H1 (cell line): ENCODE measurements at regions not wholly inside any gene's neighbourhood (a gene's known extent, or its start where the extent isn't known, plus 50 kb on each side); places are given as distances from the start of the nearest gene placed in this dataset.
A peak's percentile ranks its signal among the peaks of the same experiment; 100 is the strongest.

Source experiments
- CTCF ChIA-PET: fragments of 300-600 bp; sonication (Branson Sonifier 250); formaldehyde crosslinking; loops from one replicate; lab custom pipeline; 2021; ENCODE audit not compliant: partially characterized antibody; lab: Charles Lee
- POLR2A ChIA-PET: fragments of 300-600 bp; sonication (Branson Sonifier 250); formaldehyde crosslinking; loops from one replicate; lab custom pipeline; 2021; ENCODE audit warnings: inconsistent platforms; ENCODE audit not compliant: partially characterized antibody; lab: Charles Lee
- DNase-seq, 2 experiments: peaks; one replicate each; pipeline versions ENCODE4 v3.0.0 to v3.0.0-alpha.2; 2010 to 2022; ENCODE audit warnings: low spot score in 2 of 2, low read depth in 1 of 2, mixed read lengths in 1 of 2
- FAIRE-seq: peaks from 2 replicates; lab custom pipeline; 2011; peaks lifted over from hg19 to GRCh38; lab: Jason Lieb, UNC
- H2AFZ ChIP-seq: 2 replicates; pipeline ENCODE4 v1.8.1; 2012; ENCODE audit warnings: low read length, inconsistent platforms
- H2AK5ac ChIP-seq: 2 replicates; pipeline ENCODE4 v1.6.1; 2013; ENCODE audit warnings: low read depth, low read length
- H2BK120ac ChIP-seq: replicated peaks from 2 replicates; pipeline ENCODE3; 2013; ENCODE audit warnings: low read depth, low read length, inconsistent platforms
- H2BK12ac ChIP-seq: 2 replicates; pipeline ENCODE4 v1.6.1; 2013; ENCODE audit warnings: low read depth, low read length
- H2BK15ac ChIP-seq: 2 replicates; pipeline ENCODE4 v1.6.1; 2013; ENCODE audit warnings: low read length
- H2BK20ac ChIP-seq: 2 replicates; pipeline ENCODE4 v1.6.1; 2013; ENCODE audit warnings: low read length
- H2BK5ac ChIP-seq: 2 replicates; pipeline ENCODE4 v1.6.1; 2013; ENCODE audit warnings: low read depth, low read length
- H3K14ac ChIP-seq: 2 replicates; pipeline ENCODE4 v1.6.1; 2013; ENCODE audit warnings: inconsistent platforms; ENCODE audit not compliant: insufficient read length
- H3K18ac ChIP-seq: 2 replicates; pipeline ENCODE4 v1.6.1; 2013; ENCODE audit warnings: low read length; ENCODE audit errors: extremely low read depth
- H3K23ac ChIP-seq: 2 replicates; pipeline ENCODE4 v1.6.1; 2013; ENCODE audit warnings: inconsistent platforms; ENCODE audit not compliant: insufficient read length
- H3K23me2 ChIP-seq: 2 replicates; pipeline ENCODE4 v1.6.1; 2013; ENCODE audit warnings: low read depth, low read length
- H3K27ac ChIP-seq: 2 replicates; pipeline ENCODE4 v1.6.1; 2011; ENCODE audit warnings: low read depth, low read length, inconsistent platforms
- H3K27me3 ChIP-seq, 4 experiments: replicated peaks in 1 of 4; 1 replicate in 1 of 4; 2 replicates in 3 of 4; pipeline versions ENCODE4 v1.6.1 to v1.8.1; 2011 to 2013; ENCODE audit warnings: low read length in 3 of 4, mild to moderate bottlenecking in 3 of 4, inconsistent platforms in 2 of 4, mixed read lengths in 2 of 4, moderate library complexity in 1 of 4; ENCODE audit not compliant: control insufficient read depth in 3 of 4, insufficient read depth in 3 of 4; ENCODE audit errors: extremely low read depth in 1 of 4
- H3K36me3 ChIP-seq, 4 experiments: 2 replicates each; pipeline versions ENCODE4 v1.6.1 to v1.8.1; 2011 to 2013; ENCODE audit warnings: mild to moderate bottlenecking in 4 of 4, low read length in 3 of 4, moderate library complexity in 2 of 4, control low read depth in 1 of 4, inconsistent platforms in 1 of 4; ENCODE audit not compliant: insufficient read depth in 4 of 4, control insufficient read depth in 2 of 4
- H3K4ac ChIP-seq: replicated peaks from 2 replicates; pipeline ENCODE3; 2013; ENCODE audit warnings: low read length, low read depth, mixed read lengths, inconsistent platforms; ENCODE audit not compliant: insufficient read length
- H3K4me1 ChIP-seq, 4 experiments: replicated peaks in 1 of 4; 1 replicate in 1 of 4; 2 replicates in 3 of 4; pipeline versions ENCODE4 v1.6.1 to v1.8.1; 2011 to 2013; ENCODE audit warnings: low read length in 3 of 4, inconsistent platforms in 2 of 4, mixed read lengths in 1 of 4; ENCODE audit not compliant: insufficient read depth in 4 of 4, control insufficient read depth in 3 of 4
- H3K4me2 ChIP-seq, 2 experiments: 2 replicates each; pipeline versions ENCODE4 v1.6.1 to v1.8.1; 2011 to 2013; ENCODE audit warnings: low read depth in 2 of 2, low read length in 2 of 2, control low read depth in 1 of 2, inconsistent platforms in 1 of 2, mild to moderate bottlenecking in 1 of 2; ENCODE audit not compliant: insufficient read depth in 1 of 2
- H3K4me3 ChIP-seq, 4 experiments: fragments of 200-600, 300-600 bp in 1 of 4; sonication (generic), shearing (Covaris generic), sonication (Bioruptor Twin) in 1 of 4; 2 replicates each; pipeline versions ENCODE4 v1.5.1 to v1.8.1; 2011 to 2016; ENCODE audit warnings: low read length in 4 of 4, low read depth in 3 of 4, control low read depth in 2 of 4, inconsistent platforms in 2 of 4, mild to moderate bottlenecking in 2 of 4, mixed read lengths in 1 of 4, moderate library complexity in 1 of 4; ENCODE audit not compliant: insufficient read depth in 2 of 4; ENCODE audit errors: extremely low read depth in 1 of 4
- H3K56ac ChIP-seq: replicated peaks from 2 replicates; pipeline ENCODE3; 2013; ENCODE audit warnings: low read depth, mild to moderate bottlenecking, mixed read lengths, low read length, inconsistent platforms; ENCODE audit not compliant: insufficient read length
- H3K79me1 ChIP-seq: 2 replicates; pipeline ENCODE4 v1.6.1; 2013; ENCODE audit warnings: low read depth, low read length, control low read depth
- H3K79me2 ChIP-seq, 2 experiments: 2 replicates each; pipeline versions ENCODE4 v1.6.1 to v1.8.1; 2012 to 2013; ENCODE audit warnings: low read length in 2 of 2, mild to moderate bottlenecking in 2 of 2, inconsistent platforms in 1 of 2; ENCODE audit not compliant: insufficient read depth in 2 of 2, control insufficient read depth in 1 of 2
- H3K9ac ChIP-seq, 4 experiments: replicated peaks in 1 of 4; 1 replicate in 1 of 4; 2 replicates in 3 of 4; pipeline versions ENCODE4 v1.6.1 to v1.8.1; 2011 to 2013; ENCODE audit warnings: low read depth in 3 of 4, low read length in 3 of 4, control low read depth in 2 of 4, mild to moderate bottlenecking in 2 of 4, moderate library complexity in 2 of 4, inconsistent platforms in 1 of 4; ENCODE audit errors: extremely low read depth in 1 of 4
- H3K9me3 ChIP-seq, 2 experiments: 2 replicates each; pipeline versions ENCODE4 v1.6.1 to v1.8.1; 2012 to 2013; ENCODE audit warnings: mild to moderate bottlenecking in 2 of 2, moderate library complexity in 2 of 2, control low read depth in 1 of 2, inconsistent platforms in 1 of 2, low read depth in 1 of 2, low read length in 1 of 2, mixed read lengths in 1 of 2; ENCODE audit not compliant: insufficient read depth in 2 of 2
- H4K20me1 ChIP-seq, 2 experiments: replicated peaks in 1 of 2; 2 replicates each; pipeline versions ENCODE3 to v1.8.1; 2011 to 2013; ENCODE audit warnings: inconsistent platforms in 2 of 2, low read length in 2 of 2, mild to moderate bottlenecking in 1 of 2; ENCODE audit not compliant: insufficient read depth in 2 of 2, control insufficient read depth in 1 of 2
- H4K5ac ChIP-seq: 2 replicates; pipeline ENCODE4 v1.6.1; 2013; ENCODE audit warnings: low read length, low read depth, mixed read lengths, inconsistent platforms; ENCODE audit not compliant: insufficient read length
- H4K8ac ChIP-seq: 2 replicates; pipeline ENCODE4 v1.8.0; 2013; ENCODE audit warnings: mild to moderate bottlenecking, moderate library complexity, low read length, inconsistent platforms; ENCODE audit not compliant: insufficient read depth; ENCODE audit errors: extremely low read depth
- H4K91ac ChIP-seq: replicated peaks from 2 replicates; pipeline ENCODE3; 2013; ENCODE audit warnings: low read length, mixed read lengths, inconsistent platforms; ENCODE audit not compliant: insufficient read length
- CBX5 ChIP-seq: fragments of 300-800, 300-1000 bp; sonication (generic); IDR thresholded peaks from 2 replicates; pipeline ENCODE4 v1.7.1; 2016; ENCODE audit warnings: antibody characterized with exemption, low read length, low read depth
- CBX8 ChIP-seq: fragments of 300-800, 300-1000 bp; sonication (generic); IDR thresholded peaks from 2 replicates; pipeline ENCODE4 v1.7.1; 2016; ENCODE audit warnings: low read depth, low read length, borderline replicate concordance
- MAFK ChIP-seq: IDR thresholded peaks from 2 replicates; pipeline ENCODE4 v1.6.1; 2012; ENCODE audit warnings: low read depth, mild to moderate bottlenecking, improper control_type of control experiment, low read length
- NRF1 ChIP-seq: IDR thresholded peaks from 2 replicates; pipeline ENCODE4 v1.6.1; 2011; ENCODE audit warnings: mild to moderate bottlenecking, low read depth, low read length, improper control_type of control experiment
- POU5F1 ChIP-seq: IDR thresholded peaks from 2 replicates; pipeline ENCODE4 v1.6.1; 2011; ENCODE audit warnings: low read depth, mild to moderate bottlenecking, low read length, moderate library complexity
- RFX5 ChIP-seq: IDR thresholded peaks from 2 replicates; pipeline ENCODE4 v1.6.1; 2011; ENCODE audit warnings: low read depth, low read length, improper control_type of control experiment, borderline replicate concordance
- YY1 ChIP-seq: IDR thresholded peaks from 2 replicates; pipeline ENCODE4 v1.6.1; 2011; ENCODE audit warnings: low read depth, mild to moderate bottlenecking, low read length
- WGBS, 2 experiments: shearing (Covaris generic) in 1 of 2; methylation state at CpG; one replicate each; pipeline versions ENCODE4 v1.1.6 to v1.1.7; 2013 to 2015; ENCODE audit warnings: low lambda C conversion rate in 2 of 2, mixed read lengths in 2 of 2, inconsistent platforms in 1 of 2, low coverage in 1 of 2, missing lambda C conversion rate in 1 of 2; ENCODE audit not compliant: insufficient replicate concordance in 2 of 2, insufficient coverage in 1 of 2, insufficient read length in 1 of 2; ENCODE audit errors: extremely low coverage in 1 of 2, missing lambda C conversion rate in 1 of 2; 5-methylcytosine and 5-hydroxymethylcytosine counted together

DNA sequence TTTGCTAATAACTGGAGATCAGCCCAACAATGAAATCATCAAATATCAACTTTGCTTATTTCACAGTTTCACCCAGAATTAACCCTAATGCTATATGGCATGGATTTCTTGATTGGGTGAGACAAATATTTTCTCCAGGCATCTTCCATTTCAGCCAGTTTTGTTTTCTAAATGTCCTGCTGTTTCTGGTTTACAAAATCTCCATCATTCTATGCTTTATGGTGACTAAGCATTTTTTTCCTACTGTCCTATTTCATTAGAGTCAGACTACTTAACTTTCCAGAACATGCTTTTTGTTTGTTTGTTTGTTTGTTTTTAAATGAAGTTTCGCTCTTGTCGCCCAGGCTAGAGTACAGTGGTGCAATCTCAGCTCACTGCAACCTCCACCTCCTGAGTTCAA lies 59.5 kb upstream of the EXOC2 start:
- Histone ChIP-seq H3K9ac (no peak overlapping the region), H3K27ac (no peak overlapping the region), H3K27me3 (no peaks in the 10 kb centered on the region), H3K18ac (no peak overlapping the region), H3K79me2 (no peaks in the 10 kb centered on the region), H2AK5ac (no peak overlapping the region), H3K79me1 (no peaks in the 10 kb centered on the region), H2BK120ac (no peak overlapping the region), H3K23me2 (no peaks in the 10 kb centered on the region), H3K4ac (no peak overlapping the region), H3K36me3 (no peaks in the 10 kb centered on the region), H4K8ac (no peak overlapping the region), H4K91ac (no peak overlapping the region), H3K14ac (no peak overlapping the region), H3K4me1 (no peaks in the 10 kb centered on the region), H3K56ac (no peak overlapping the region), H4K5ac (no peak overlapping the region), H3K4me2 (no peak overlapping the region), H2BK5ac (no peak overlapping the region), H2BK15ac (no peak overlapping the region), H3K9me3 (no peaks in the 10 kb centered on the region; a peak in 1 of 4 replicates), H3K23ac (no peak overlapping the region), H2AFZ (no peak overlapping the region), H4K20me1 (no peaks in the 10 kb centered on the region), H2BK12ac (no peak overlapping the region), H3K4me3 (no peak overlapping the region), H2BK20ac (no peak overlapping the region)
- TF ChIP-seq CBX5 (no peak), CBX8 (no peak), RFX5 (no peak), MAFK (peak; percentile 14; the same call in 1 of the 2 replicates), YY1 (no peak), NRF1 (no peak), POU5F1 (no peak)
- no peak for DNase-seq
- FAIRE-seq: no peak
- POLR2A ChIA-PET: no interaction called here
- CTCF ChIA-PET: no interaction called here
- WGBS, 2 experiments: 87% methylated on average over 2 of the region's 2 CpGs; no CpG with 5 or more reads in 1 of the 2 experiments
